ENCODE measurements at regions not wholly inside any gene's neighbourhood (a gene's known extent, or its start where the extent isn't known, plus 50 kb on each side); places are given as distances from the start of the nearest gene placed in this dataset.
A peak's percentile ranks its signal among the peaks of the same experiment; 100 is the strongest.
"Not testable (repeated sequence)": the region's sequence is repeated elsewhere in the genome, so short reads cannot be mapped to it uniquely, and the experiment has no call there.

DNA sequence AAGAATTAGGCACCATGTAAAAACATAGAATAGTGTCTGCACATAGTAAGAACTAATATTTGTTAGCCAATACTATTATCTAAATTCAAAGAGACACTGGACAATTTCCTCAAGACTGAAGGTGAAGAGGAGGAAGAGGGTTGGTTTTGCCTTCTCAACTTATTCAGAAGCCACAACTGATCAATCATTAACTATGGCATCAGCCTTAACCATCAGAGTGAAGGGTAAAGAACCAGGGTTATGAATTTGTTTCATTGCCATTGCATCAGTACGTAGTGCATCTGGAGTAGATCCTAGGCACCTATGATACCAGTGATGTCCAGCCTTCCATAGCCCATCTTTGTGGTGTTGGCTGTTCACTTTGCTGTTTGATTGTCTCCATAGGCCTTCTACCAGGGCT, 421.7 kb upstream of the DEPDC1 start:
- no peak for ATAC-seq
- Histone ChIP-seq H3K9me3 (no peaks in the 10 kb centered on the region), H3K4me3 (no peak overlapping the region), H3K36me3 (ENCODE audit: low read depth) (no peaks in the 10 kb centered on the region), H3K4me1 (ENCODE audit: low read depth) (no peaks in the 10 kb centered on the region)
- no peak for DNase-seq
- intact Hi-C loops (cut with DNase I, micrococcal nuclease): no loop called here
- TF ChIP-seq, protein P1, sequence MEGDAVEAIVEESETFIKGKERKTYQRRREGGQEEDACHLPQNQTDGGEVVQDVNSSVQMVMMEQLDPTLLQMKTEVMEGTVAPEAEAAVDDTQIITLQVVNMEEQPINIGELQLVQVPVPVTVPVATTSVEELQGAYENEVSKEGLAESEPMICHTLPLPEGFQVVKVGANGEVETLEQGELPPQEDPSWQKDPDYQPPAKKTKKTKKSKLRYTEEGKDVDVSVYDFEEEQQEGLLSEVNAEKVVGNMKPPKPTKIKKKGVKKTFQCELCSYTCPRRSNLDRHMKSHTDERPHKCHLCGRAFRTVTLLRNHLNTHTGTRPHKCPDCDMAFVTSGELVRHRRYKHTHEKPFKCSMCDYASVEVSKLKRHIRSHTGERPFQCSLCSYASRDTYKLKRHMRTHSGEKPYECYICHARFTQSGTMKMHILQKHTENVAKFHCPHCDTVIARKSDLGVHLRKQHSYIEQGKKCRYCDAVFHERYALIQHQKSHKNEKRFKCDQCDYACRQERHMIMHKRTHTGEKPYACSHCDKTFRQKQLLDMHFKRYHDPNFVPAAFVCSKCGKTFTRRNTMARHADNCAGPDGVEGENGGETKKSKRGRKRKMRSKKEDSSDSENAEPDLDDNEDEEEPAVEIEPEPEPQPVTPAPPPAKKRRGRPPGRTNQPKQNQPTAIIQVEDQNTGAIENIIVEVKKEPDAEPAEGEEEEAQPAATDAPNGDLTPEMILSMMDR (IDR thresholded peaks at IDR 0.05): no peak

DNA sequence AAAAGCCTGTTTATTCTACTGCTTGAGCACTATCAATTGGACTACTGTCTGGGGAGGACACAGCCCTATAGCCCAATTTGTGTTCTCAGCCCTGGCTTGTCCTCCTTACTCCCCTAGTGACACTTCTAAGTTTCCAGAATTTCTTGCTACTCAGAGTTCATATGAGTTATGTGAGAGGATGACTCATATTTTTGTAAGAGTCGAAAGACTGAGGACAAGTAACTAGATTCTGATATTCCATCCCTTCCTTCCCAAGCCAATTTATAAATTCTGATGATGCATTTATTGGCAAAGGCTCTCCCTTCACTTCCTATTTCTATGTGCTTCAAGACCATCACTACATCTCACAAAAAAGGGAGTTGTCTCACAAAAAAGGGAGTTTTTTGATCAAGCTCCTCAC, 422.2 kb upstream of the DEPDC1 start:
- Histone ChIP-seq H3K4me3 (no peak overlapping the region), H3K9me3 (no peaks in the 10 kb centered on the region), H3K36me3 (ENCODE audit: low read depth) (no peaks in the 10 kb centered on the region), H3K4me1 (ENCODE audit: low read depth) (no peaks in the 10 kb centered on the region)
- intact Hi-C loops (cut with DNase I, micrococcal nuclease): no loop called here
- DNase-seq (no peak), ATAC-seq (no peak)
- TF ChIP-seq, protein P1 (IDR thresholded peaks at IDR 0.05): no peak

DNA sequence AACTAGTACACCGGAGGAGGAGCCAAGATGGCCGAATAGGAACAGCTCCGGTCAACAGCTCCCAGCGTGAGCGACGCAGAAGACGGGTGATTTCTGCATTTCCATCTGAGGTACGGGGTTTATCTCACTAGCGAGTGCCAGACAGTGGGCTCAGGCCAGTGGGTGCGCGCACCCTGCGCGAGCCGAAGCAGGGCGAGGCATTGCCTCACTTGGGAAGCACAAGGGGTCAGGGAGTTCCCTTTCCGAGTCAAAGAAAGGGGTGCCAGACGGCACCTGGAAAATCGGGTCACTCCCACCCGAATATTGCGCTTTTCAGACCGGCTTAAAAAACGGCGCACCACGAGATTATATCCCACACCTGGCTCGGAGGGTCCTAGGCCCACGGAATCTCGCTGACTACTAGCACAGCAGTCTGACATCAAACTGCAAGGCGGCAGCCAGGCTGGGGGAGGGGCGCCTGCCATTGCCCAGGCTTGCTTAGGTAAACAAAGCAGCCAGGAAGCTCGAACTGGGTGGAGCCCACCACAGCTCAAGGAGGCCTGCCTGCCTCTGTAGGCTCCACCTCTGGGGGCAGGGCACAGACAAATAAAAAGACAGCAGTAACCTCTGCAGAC, 426.7 kb upstream of the DEPDC1 start:
- H3K36me3 ChIP-seq (ENCODE audit: low read depth); H3K4me3 ChIP-seq; intact Hi-C loops (cut with DNase I, micrococcal nuclease); H3K4me1 ChIP-seq (ENCODE audit: low read depth); ATAC-seq; H3K9me3 ChIP-seq: not testable (repeated sequence)
- DNase-seq: peak in 1 of 3 donors; percentile 33

DNA sequence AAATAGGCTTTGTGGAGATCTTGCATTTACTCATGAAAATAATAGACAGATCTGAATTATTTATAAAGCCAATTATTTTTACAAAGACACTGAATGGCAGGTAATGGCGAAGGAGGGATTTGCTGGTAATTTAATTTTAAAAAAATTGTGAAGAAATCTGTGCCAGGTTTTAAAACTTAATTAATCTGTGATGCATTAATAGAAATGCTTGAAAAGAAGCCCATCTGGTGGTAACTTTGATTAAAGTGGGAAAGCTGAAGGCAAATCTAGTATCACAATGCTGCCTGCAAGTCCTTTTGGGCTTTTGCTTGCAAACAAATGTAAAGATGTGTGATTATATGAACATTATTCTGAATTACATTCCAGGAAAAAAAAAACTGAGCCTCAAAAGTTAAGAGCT, 433.2 kb upstream of the DEPDC1 start:
- Histone ChIP-seq H3K9me3 (no peaks in the 10 kb centered on the region), H3K4me1 (ENCODE audit: low read depth) (no peaks in the 10 kb centered on the region), H3K36me3 (ENCODE audit: low read depth) (no peaks in the 10 kb centered on the region), H3K4me3 (no peak overlapping the region)
- intact Hi-C loops (cut with DNase I, micrococcal nuclease): no loop called here
- ATAC-seq: no peak
- DNase-seq: no peak
- TF ChIP-seq, protein P1 (IDR thresholded peaks at IDR 0.05): no peak

DNA sequence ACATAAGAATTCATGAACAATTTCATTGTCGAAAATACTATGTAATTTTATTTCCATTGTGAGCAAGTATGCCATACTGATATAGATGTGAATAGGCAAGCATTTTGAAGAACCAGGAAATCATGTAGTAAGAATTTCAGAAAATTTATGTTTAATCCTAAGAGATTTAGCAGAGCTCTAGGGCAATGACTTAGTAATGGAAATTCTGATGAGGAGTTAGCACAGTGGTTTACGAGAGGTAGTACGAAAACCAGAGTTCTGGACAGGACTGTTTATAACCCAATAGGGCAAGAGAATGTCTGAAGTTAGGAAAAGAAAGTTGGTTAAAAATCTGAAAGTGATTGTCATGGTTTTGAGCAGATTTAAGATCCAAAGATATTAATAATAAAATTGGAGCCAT, 439.6 kb upstream of the DEPDC1 start:
- DNase-seq (no peak), ATAC-seq (no peak)
- intact Hi-C loops (cut with DNase I, micrococcal nuclease): no loop called here
- Histone ChIP-seq H3K4me3 (no peak overlapping the region), H3K36me3 (ENCODE audit: low read depth) (no peaks in the 10 kb centered on the region), H3K4me1 (ENCODE audit: low read depth) (no peaks in the 10 kb centered on the region), H3K9me3 (peaks cover 2% of the 10 kb centered on the region)
- TF ChIP-seq, protein P1 (IDR thresholded peaks at IDR 0.05): no peak

DNA sequence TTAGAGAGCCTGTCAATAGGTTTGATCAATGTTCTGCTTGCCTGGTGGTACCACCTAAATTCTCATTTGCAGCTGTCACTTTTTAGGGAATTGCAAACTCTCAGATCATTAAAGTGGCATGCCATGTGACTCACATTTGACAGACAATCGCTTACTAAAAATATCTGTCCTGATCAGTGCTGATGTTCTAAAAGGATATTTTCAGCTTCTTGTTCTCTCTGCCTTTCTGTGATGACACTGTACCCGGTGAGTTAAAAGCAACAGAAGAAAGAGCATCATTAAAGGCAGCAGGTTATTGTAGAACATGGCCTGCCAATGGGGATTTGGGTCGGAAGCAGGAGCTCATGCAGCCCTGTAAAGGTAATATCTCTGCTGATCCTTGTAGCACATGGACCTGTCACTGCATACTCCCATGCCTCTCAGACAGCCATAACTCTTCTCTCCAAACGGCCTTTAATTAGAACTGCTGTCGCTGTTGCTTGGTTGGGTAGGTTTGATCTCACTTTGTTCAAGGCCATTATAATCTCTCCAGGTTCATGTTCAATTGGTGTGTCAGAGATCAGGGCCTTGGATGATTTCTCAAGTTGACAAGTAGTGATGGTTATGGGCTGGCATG, 441.3 kb upstream of the DEPDC1 start:
- Histone ChIP-seq H3K4me3 (no peak overlapping the region), H3K36me3 (ENCODE audit: low read depth) (no peaks in the 10 kb centered on the region), H3K4me1 (ENCODE audit: low read depth) (no peaks in the 10 kb centered on the region), H3K9me3 (peaks cover 2% of the 10 kb centered on the region)
- intact Hi-C loops (cut with DNase I, micrococcal nuclease): no loop called here
- ATAC-seq (no peak), DNase-seq (no peak)
- TF ChIP-seq, protein P1 (IDR thresholded peaks at IDR 0.05): no peak

Measured in mucosa of descending colon (tissue), 3 donors.